Uterus (tissue), 2 donors: ENCODE measurements at regions not wholly inside any gene's neighbourhood (a gene's known extent, or its start where the extent isn't known, plus 50 kb on each side); places are given as distances from the start of the nearest gene placed in this dataset.

ENCODE experiments used
- CTCF ChIP-seq, 4 experiments: fragments of 200-600 bp in 2 of 4; fragments of 450-650 bp in 2 of 4; sonication (generic) in 2 of 4; IDR thresholded peaks; one replicate each; pipeline ENCODE4 v1.5.1; 2016 to 2019; ENCODE audit warnings: antibody characterized with exemption in 4 of 4, mild to moderate bottlenecking in 2 of 4, moderate library complexity in 1 of 4
- POLR2A ChIP-seq, 2 donors: fragments of 450-650 bp; IDR thresholded peaks; one replicate each; pipeline ENCODE4 v1.6.1; 2016; ENCODE audit warnings: antibody characterized with exemption in 2 of 2, mild to moderate bottlenecking in 1 of 2, moderate library complexity in 1 of 2

GRCh38 chr14:44846232-44846824, 115.4 kb downstream of the KLHL28 start:
- TF ChIP-seq CTCF (IDR thresholded peaks at IDR 0.05) = peak; percentile 59 to 71 (median 63)
- no peak for TF ChIP-seq POLR2A (IDR thresholded peaks at IDR 0.05)
